IPS-15b (cell line): ENCODE measurements at regions not wholly inside any gene's neighbourhood (a gene's known extent, or its start where the extent isn't known, plus 50 kb on each side); places are given as distances from the start of the nearest gene placed in this dataset.

Experiments used
- H3K27me3 ChIP-seq: one replicate; pipeline ENCODE4 v1.6.1; 2013; ENCODE audit warnings: low read length; ENCODE audit not compliant: control insufficient read depth, insufficient read depth
- H3K36me3 ChIP-seq: one replicate; pipeline ENCODE4 v1.6.1; 2013; ENCODE audit warnings: low read length; ENCODE audit not compliant: control insufficient read depth, insufficient read depth
- H3K4me1 ChIP-seq: one replicate; pipeline ENCODE4 v1.6.1; 2013; ENCODE audit warnings: mild to moderate bottlenecking, low read length; ENCODE audit not compliant: control insufficient read depth, insufficient read depth
- H3K4me3 ChIP-seq: one replicate; pipeline ENCODE4 v1.5.1; 2013; ENCODE audit warnings: low read depth, low read length
- H3K9ac ChIP-seq: one replicate; pipeline ENCODE4 v1.6.1; 2013; ENCODE audit warnings: low read depth, mild to moderate bottlenecking, low read length
- H3K9me3 ChIP-seq: one replicate; pipeline ENCODE4 v1.6.1; 2013; ENCODE audit warnings: mild to moderate bottlenecking, low read length; ENCODE audit not compliant: control insufficient read depth, insufficient read depth

DNA sequence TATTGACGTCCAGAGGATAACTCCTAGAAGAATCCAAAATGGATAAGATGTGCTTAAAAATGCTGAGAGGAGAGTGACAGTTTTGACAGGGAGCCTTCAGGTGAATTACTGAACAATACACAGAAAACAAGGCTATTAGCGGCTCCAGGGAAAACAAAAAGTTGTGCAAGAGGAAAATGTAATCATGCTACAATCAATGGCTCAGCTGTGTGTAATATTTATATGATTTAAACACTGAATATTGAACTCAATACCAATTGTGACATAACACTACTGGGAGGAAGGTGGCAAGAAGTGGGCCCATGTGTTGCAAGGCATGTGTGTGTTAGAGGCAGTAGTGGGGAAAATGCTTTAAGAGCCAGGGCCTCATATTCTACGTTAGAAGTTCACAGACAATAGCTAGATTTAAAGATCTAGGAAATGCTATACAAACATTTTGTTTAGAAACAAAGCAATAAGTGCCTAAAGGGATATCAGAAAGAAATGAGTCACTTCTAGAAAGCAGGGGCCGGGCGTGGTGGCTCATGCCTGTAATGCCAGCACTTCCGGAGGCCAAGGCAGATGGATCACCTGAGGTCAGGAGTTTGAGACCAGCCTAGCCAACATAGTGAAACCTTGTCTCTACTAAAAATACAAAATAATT, 253.2 kb upstream of the IRX5 start:
- Histone ChIP-seq H3K27me3 (no peaks in the 10 kb centered on the region), H3K4me3 (no peak overlapping the region), H3K36me3 (no peaks in the 10 kb centered on the region), H3K9me3 (no peaks in the 10 kb centered on the region), H3K9ac (no peak overlapping the region), H3K4me1 (no peaks in the 10 kb centered on the region)

DNA sequence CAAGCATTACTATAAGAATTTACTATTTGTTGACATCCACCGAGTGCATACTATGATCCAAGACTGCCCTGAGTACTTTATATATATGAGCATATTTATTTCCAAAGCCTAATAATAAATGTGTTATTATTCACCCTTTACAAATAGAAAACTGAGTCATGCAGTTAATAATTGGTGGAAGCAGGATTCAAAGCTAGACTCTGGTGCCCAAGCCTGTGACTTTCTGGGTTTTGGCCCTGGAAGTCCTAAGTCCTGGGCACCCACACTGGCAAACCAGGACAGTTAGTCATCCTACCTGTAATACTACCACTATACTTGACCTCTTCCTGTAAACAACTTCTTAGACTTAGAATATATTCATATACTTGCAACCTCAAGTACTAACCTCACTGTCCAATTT, 257.4 kb upstream of the IRX5 start:
- Histone ChIP-seq H3K27me3 (no peaks in the 10 kb centered on the region), H3K36me3 (no peaks in the 10 kb centered on the region), H3K9me3 (no peaks in the 10 kb centered on the region), H3K4me1 (no peaks in the 10 kb centered on the region), H3K4me3 (no peak overlapping the region), H3K9ac (no peak overlapping the region)

DNA sequence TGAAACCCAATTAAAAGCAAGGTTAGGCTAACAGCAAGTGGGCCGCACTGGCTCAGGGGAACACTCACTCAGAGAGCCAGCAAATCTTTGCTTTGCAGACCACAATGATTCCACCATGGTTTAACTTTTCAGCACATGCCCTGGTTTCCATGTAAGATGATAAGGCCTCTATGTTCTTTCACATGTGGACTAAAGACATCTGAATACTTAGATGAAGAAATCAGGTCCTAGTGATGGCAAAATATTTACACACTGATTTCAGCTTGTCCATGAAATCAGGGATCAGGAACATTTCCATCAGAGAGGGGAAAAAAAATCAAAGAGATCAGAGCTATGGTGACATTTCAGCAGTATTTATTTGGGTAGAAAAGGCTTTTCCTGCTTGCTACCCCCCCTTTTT, 258.2 kb upstream of the IRX5 start:
- H3K36me3 ChIP-seq: no peaks in the 10 kb centered on the region
- no peak overlapping the region for H3K9ac ChIP-seq
- no peaks in the 10 kb centered on the region for H3K9me3 ChIP-seq
- no peak overlapping the region for H3K4me3 ChIP-seq
- no peaks in the 10 kb centered on the region for H3K27me3 ChIP-seq
- H3K4me1 ChIP-seq: no peaks in the 10 kb centered on the region

DNA sequence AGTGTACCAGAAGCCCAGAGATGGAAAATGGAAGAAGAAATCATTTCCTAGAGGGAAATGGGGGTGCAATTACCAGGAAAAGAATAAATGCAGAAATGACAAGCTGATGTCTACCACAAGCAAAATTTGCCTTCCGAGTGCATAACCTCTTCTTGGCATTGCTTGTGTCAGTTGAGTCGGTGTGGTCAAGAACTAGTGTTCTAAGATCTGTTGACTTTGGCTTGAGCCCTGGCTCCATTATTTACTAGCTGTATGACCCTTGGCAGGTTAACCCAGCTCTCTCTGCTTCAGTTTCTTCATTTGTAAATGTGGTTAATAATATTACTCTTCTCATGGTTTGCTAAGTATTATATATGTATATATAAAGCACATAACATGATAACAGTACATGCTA, 273.0 kb upstream of the IRX5 start:
- H3K36me3 ChIP-seq: no peaks in the 10 kb centered on the region
- no peak overlapping the region for H3K4me3 ChIP-seq
- H3K9me3 ChIP-seq: no peaks in the 10 kb centered on the region
- H3K4me1 ChIP-seq: peaks cover 14% of the 10 kb centered on the region
- peaks cover 33% of the 10 kb centered on the region for H3K27me3 ChIP-seq
- H3K9ac ChIP-seq: no peak overlapping the region

DNA sequence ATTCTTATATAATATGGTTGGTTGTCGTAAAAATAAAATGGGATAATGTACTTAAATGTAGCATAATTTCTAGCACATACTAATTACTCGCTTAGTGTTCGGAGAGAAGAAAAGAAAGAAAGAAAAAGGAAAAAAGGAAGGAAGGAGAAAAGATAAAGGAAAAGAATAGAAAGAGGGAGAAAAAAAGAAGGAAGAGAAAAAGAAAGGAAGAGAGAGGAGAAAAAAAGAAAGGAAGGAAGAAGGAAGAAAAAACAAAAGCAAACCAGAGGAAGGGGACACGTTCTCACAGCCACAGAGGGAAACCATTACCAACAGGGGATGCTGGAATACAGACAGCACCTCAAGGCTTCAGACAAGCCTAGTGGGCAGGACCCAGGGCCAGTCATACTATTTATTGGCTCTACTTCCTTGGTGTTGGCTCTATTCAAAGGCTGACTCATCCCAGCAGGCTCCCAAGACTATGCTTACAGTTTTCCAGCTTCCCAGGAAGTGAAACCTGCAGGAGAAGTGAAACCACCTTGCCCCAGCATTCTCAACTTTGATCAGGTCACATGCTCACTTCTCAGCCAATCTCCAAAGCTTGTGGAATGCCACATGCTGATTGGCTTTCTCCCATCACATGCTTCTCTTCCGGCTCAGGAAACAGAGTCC, 273.5 kb upstream of the IRX5 start:
- no peak overlapping the region for H3K9ac ChIP-seq
- no peaks in the 10 kb centered on the region for H3K36me3 ChIP-seq
- no peaks in the 10 kb centered on the region for H3K9me3 ChIP-seq
- peaks cover 37% of the 10 kb centered on the region for H3K27me3 ChIP-seq
- no peak overlapping the region for H3K4me3 ChIP-seq
- peaks cover 18% of the 10 kb centered on the region for H3K4me1 ChIP-seq

DNA sequence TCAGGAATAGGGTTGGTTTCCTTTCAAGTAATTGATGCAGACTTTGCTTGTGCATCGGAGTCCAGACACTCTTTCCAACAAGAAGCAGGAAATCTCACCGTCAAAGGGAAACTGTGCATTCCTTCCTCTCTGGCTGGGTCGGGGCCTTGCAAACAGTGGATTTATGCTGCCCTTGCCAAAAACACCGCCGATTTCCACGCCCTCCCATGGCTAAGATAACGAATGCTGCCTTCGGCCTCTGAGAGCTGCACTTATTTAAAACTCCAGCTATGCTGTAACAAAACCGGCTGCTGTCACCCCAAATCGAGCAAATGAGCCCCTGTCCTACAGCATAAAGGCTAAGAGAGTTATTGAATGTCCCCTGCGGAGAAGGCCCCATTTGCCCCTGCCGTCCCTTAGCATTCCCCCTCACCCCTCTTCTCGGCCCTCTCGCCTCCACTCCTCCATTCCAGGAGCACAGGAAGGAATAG, 275.5 kb upstream of the IRX5 start:
- Histone ChIP-seq H3K4me3 (no peak overlapping the region), H3K27me3 (peaks cover 43% of the 10 kb centered on the region), H3K9ac (no peak overlapping the region), H3K36me3 (no peaks in the 10 kb centered on the region), H3K9me3 (no peaks in the 10 kb centered on the region), H3K4me1 (peaks cover 28% of the 10 kb centered on the region)

GRCh38 chr16:54654429-54654828, 276.2 kb upstream of the IRX5 start:
- peaks cover 49% of the 10 kb centered on the region for H3K27me3 ChIP-seq
- H3K4me1 ChIP-seq: peaks cover 32% of the 10 kb centered on the region
- no peak overlapping the region for H3K9ac ChIP-seq
- no peak overlapping the region for H3K4me3 ChIP-seq
- no peaks in the 10 kb centered on the region for H3K36me3 ChIP-seq
- no peaks in the 10 kb centered on the region for H3K9me3 ChIP-seq

DNA sequence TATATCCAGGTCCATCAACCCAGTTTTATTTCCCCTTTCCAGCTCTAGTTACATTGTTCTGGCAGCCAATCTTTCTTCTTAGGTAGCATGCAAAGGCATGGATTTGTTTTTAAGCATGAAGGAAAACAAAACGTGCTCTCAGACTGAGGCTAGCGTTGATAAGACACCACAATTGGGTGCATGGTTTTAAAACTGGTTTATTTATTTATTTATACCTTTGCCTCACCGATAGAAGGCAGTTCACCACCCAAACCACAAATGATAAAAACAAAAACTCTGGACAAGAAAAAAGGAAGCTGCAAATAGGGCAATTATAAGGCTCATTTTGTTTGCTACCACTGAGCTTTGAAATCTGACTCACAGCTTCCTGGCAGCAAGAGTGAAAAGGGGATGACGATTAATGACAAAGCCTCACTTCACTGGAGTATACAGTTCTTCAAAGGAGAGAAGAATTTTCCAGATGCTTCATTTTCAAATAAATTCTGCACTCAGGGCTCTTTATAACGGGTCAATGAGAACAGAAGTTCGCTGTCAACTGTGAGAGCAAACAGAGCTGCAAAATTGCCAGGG, 278.4 kb upstream of the IRX5 start:
- peak overlapping the region; percentile 31 for H3K4me3 ChIP-seq
- peaks cover 66% of the 10 kb centered on the region for H3K27me3 ChIP-seq
- no peaks in the 10 kb centered on the region for H3K9me3 ChIP-seq
- peaks cover 35% of the 10 kb centered on the region for H3K4me1 ChIP-seq
- no peaks in the 10 kb centered on the region for H3K36me3 ChIP-seq
- H3K9ac ChIP-seq: no peak overlapping the region

GRCh38 chr16:54651440-54652195, 279.0 kb upstream of the IRX5 start:
- H3K4me3 ChIP-seq: peak overlapping the region; percentile 31
- H3K4me1 ChIP-seq: peaks cover 32% of the 10 kb centered on the region
- H3K9me3 ChIP-seq: no peaks in the 10 kb centered on the region
- no peaks in the 10 kb centered on the region for H3K36me3 ChIP-seq
- peaks cover 66% of the 10 kb centered on the region for H3K27me3 ChIP-seq
- H3K9ac ChIP-seq: no peak overlapping the region

DNA sequence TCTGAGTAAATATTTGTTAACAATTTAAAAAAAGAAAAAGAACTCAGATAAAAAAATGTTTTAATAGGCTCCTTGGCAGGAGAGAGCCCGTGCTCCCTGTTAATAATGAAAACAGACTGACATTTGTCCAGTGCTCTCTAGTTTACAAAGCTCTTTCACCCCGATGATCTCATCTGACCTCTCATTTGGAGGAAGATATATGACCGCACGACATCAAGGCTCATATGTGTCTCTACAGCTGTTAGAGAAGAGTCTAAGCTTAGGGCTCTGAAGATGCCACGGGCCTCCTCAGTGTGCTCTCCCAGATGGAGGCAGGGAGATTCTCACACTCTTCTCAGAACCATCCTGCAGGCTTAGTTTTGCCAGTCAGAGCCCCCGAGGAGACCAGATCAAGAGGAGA, 280.8 kb upstream of the IRX5 start:
- no peak overlapping the region for H3K4me3 ChIP-seq
- no peak overlapping the region for H3K9ac ChIP-seq
- H3K4me1 ChIP-seq: peaks cover 28% of the 10 kb centered on the region
- H3K27me3 ChIP-seq: peaks cover 54% of the 10 kb centered on the region
- no peaks in the 10 kb centered on the region for H3K36me3 ChIP-seq
- H3K9me3 ChIP-seq: no peaks in the 10 kb centered on the region

- Histone ChIP-seq H3K27me3 (peaks cover 41% of the 10 kb centered on the region), H3K4me3 (no peak overlapping the region)
Observed at GRCh38 chr16:54648575-54648974, 282.1 kb upstream of the IRX5 start.

More at GRCh38 chr16:54648575-54648974, 282.1 kb upstream of the IRX5 start:
- no peaks in the 10 kb centered on the region for H3K36me3 ChIP-seq
- H3K9ac ChIP-seq: no peak overlapping the region
- H3K9me3 ChIP-seq: no peaks in the 10 kb centered on the region
- H3K4me1 ChIP-seq: peaks cover 27% of the 10 kb centered on the region
